Spleen (tissue), 7 donors: ENCODE measurements at regions not wholly inside any gene's neighbourhood (a gene's known extent, or its start where the extent isn't known, plus 50 kb on each side); places are given as distances from the start of the nearest gene placed in this dataset.
A peak's percentile ranks its signal among the peaks of the same experiment; 100 is the strongest.

Source experiments
- CTCF ChIP-seq, 11 experiments: fragments of 200-600 bp in 7 of 11; fragments of 450-650 bp in 4 of 11; sonication (generic) in 4 of 11; IDR thresholded peaks in 8 of 11; conservative IDR thresholded peaks in 3 of 11; 1 replicate in 7 of 11; 2 replicates in 4 of 11; pipeline versions ENCODE4 v1.4.0 to v1.8.0; 2016 to 2021; ENCODE audit warnings: antibody characterized with exemption in 11 of 11, inconsistent platforms in 4 of 11, mild to moderate bottlenecking in 1 of 11
- POLR2A ChIP-seq, 3 donors: fragments of 450-650 bp; IDR thresholded peaks; one replicate each; pipeline ENCODE4 v1.5.1; 2017; ENCODE audit warnings: antibody characterized with exemption in 3 of 3, mild to moderate bottlenecking in 1 of 3
- POLR2AphosphoS5 ChIP-seq, 3 donors: sonication (generic); formaldehyde crosslinking; IDR thresholded peaks; one replicate each; pipeline ENCODE4 v1.5.1; 2017; ENCODE audit warnings: antibody characterized with exemption in 3 of 3
- donor health status: DM: no; HTN: no; CAD: no; lungs with moderate emphysema.
- donor health status: DM: no; HTN: no; CAD: no.
- donor health status: DM: no; HTN: no; CAD: no.

- TF ChIP-seq POLR2AphosphoS5 (IDR thresholded peaks at IDR 0.05) (no peak), POLR2A (IDR thresholded peaks at IDR 0.05) (no peak), CTCF (IDR thresholded peaks at IDR 0.05 in 8 of 11, conservative IDR thresholded peaks at IDR 0.05 in 3 of 11) (peak in 8 of 11 experiments; percentile 17 to 66 (median 54))
Observed at GRCh38 chr10:128263891-128264688, 137.9 kb upstream of the MKI67 start.
